ENCODE measurements at regions not wholly inside any gene's neighbourhood (a gene's known extent, or its start where the extent isn't known, plus 50 kb on each side); places are given as distances from the start of the nearest gene placed in this dataset.

DNA sequence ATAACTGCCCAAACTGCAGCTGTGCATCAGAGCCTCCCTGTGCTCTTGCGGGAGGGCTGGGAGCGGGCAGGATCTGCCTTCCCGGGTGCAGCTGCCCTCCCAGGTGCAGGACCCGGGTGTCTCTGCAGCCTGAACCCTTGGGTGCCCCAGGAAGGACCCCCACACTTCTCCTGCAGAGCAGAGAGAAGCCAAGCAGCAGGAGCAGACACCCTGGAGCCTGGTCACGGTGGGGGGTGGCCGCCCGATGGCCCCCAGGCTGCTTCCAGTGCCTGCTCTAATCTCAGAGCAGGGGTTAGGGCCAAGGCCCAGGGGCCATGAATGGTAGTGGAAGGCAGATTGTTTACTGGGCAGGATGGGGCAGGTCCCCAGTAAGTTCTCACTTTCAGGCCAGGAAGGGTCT is 83.0 kb downstream of the RHOU start:
- no peak for DNase-seq (ENCODE audit: low spot score)
- Histone ChIP-seq H3K27ac (ENCODE audit: low read depth, low read length, poor library complexity, severe bottlenecking) (no peak overlapping the region), H3K4me1 (ENCODE audit: insufficient read depth, low read length, poor library complexity, severe bottlenecking) (no peaks in the 10 kb centered on the region), H3K4me3 (ENCODE audit: low read depth, low read length, poor library complexity, severe bottlenecking) (no peak overlapping the region), H3K9me3 (ENCODE audit: low read depth, low read length, poor library complexity, severe bottlenecking) (no peaks in the 10 kb centered on the region), H3K36me3 (ENCODE audit: insufficient read depth, low read length, poor library complexity, severe bottlenecking) (no peaks in the 10 kb centered on the region), H3K27me3 (replicated peaks; ENCODE audit: insufficient read depth, low read depth, low read length, poor library complexity) (no peaks in the 10 kb centered on the region)
- no TSS peak for BruUV-seq (replicated peaks)
- ChIA-PET POLR2A (ENCODE audit: low non-redundant PET) (no interaction called here), CTCF (no interaction called here)
- intact Hi-C loops (cut with micrococcal nuclease; ENCODE audit: unreplicated experiment): no loop called here
- TF ChIP-seq, protein P1, sequence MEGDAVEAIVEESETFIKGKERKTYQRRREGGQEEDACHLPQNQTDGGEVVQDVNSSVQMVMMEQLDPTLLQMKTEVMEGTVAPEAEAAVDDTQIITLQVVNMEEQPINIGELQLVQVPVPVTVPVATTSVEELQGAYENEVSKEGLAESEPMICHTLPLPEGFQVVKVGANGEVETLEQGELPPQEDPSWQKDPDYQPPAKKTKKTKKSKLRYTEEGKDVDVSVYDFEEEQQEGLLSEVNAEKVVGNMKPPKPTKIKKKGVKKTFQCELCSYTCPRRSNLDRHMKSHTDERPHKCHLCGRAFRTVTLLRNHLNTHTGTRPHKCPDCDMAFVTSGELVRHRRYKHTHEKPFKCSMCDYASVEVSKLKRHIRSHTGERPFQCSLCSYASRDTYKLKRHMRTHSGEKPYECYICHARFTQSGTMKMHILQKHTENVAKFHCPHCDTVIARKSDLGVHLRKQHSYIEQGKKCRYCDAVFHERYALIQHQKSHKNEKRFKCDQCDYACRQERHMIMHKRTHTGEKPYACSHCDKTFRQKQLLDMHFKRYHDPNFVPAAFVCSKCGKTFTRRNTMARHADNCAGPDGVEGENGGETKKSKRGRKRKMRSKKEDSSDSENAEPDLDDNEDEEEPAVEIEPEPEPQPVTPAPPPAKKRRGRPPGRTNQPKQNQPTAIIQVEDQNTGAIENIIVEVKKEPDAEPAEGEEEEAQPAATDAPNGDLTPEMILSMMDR (conservative IDR thresholded peaks at IDR 0.05; ENCODE audit: low read depth, low read length): no peak
- TF ChIP-seq EZH2 (IDR thresholded peaks at IDR 0.05; ENCODE audit: borderline replicate concordance, low read depth, low read length, poor library complexity, severe bottlenecking): no peak

DNA sequence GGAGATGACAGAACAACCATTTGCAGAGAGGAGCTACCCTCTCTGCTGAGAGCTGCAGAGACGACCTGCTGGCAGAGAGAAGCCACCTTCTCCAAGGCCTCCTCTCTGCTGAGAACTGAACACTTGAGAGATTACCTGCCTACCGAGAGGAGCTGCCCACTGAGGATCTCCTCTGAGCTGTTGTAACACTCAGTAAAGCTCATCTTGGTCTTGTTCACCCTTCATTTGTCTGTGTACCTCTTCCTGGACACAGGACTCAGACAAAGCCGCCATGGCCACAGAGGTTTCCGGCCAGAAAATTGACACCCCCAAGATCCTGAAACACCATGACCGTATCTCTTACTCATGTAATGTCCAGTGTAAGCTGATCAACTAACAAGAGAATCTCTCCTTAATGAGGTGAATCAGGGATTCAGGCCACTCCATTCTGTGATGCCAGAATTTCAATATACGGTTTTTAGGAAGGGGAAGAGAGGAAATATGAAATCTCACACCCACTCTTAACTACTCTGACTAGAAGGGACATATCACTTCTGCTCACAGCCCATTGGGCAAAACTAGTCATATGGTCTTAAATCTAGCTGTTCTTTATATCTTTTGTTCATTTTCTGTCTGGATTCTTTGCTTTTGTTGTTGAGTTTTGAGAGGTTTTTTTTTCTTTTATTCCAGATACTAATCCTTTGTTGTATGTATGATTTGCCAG is 83.8 kb downstream of the RHOU start:
- no peak for TF ChIP-seq EZH2 (IDR thresholded peaks at IDR 0.05; ENCODE audit: borderline replicate concordance, low read depth, low read length, poor library complexity, severe bottlenecking)
- TF ChIP-seq, protein P1 (conservative IDR thresholded peaks at IDR 0.05; ENCODE audit: low read depth, low read length): no peak
- no peak for DNase-seq (ENCODE audit: low spot score)
- no peaks in the 10 kb centered on the region for H3K4me1 ChIP-seq (ENCODE audit: insufficient read depth, low read length, poor library complexity, severe bottlenecking)
- no TSS peak for BruUV-seq (replicated peaks)
- H3K36me3 ChIP-seq (ENCODE audit: insufficient read depth, low read length, poor library complexity, severe bottlenecking): no peaks in the 10 kb centered on the region
- no peak overlapping the region for H3K27ac ChIP-seq (ENCODE audit: low read depth, low read length, poor library complexity, severe bottlenecking)
- no peak overlapping the region for H3K4me3 ChIP-seq (ENCODE audit: low read depth, low read length, poor library complexity, severe bottlenecking)
- ChIA-PET POLR2A (ENCODE audit: low non-redundant PET) (no interaction called here), CTCF (no interaction called here)
- no peaks in the 10 kb centered on the region for H3K9me3 ChIP-seq (ENCODE audit: low read depth, low read length, poor library complexity, severe bottlenecking)
- H3K27me3 ChIP-seq (replicated peaks; ENCODE audit: insufficient read depth, low read depth, low read length, poor library complexity): no peaks in the 10 kb centered on the region
- intact Hi-C loops (cut with micrococcal nuclease; ENCODE audit: unreplicated experiment): no loop called here

DNA sequence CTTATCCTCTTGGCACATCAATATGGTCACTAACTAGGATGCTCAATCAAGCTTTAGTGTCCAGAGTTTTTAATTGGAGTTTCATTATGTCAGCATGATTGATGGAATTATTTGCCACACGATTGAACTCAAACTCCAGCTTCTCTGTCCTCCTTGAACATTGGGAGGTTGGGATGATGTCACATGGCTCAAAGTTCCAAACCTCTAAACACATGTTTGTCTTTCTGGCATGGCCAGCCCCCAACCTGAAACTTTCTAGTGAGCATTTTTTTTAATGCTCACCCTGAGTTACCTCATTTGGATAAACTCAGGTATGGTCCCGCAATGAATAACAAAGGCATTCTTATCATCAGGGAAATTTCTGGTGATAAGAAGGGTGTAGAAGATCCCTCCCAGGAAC is 86.0 kb downstream of the RHOU start:
- BruUV-seq (replicated peaks): no TSS peak
- POLR2A ChIA-PET (ENCODE audit: low non-redundant PET): no interaction called here

More for the DNA sequence above, 86.0 kb downstream of the RHOU start:
- Histone ChIP-seq H3K9me3 (ENCODE audit: low read depth, low read length, poor library complexity, severe bottlenecking) (no peaks in the 10 kb centered on the region), H3K4me1 (ENCODE audit: insufficient read depth, low read length, poor library complexity, severe bottlenecking) (peaks cover under 1% of the 10 kb centered on the region), H3K27ac (ENCODE audit: low read depth, low read length, poor library complexity, severe bottlenecking) (no peak overlapping the region), H3K27me3 (replicated peaks; ENCODE audit: insufficient read depth, low read depth, low read length, poor library complexity) (no peaks in the 10 kb centered on the region), H3K4me3 (ENCODE audit: low read depth, low read length, poor library complexity, severe bottlenecking) (no peak overlapping the region), H3K36me3 (ENCODE audit: insufficient read depth, low read length, poor library complexity, severe bottlenecking) (no peaks in the 10 kb centered on the region)
- DNase-seq (ENCODE audit: low spot score): no peak
- TF ChIP-seq, protein P1 (conservative IDR thresholded peaks at IDR 0.05; ENCODE audit: low read depth, low read length): no peak
- TF ChIP-seq EZH2 (IDR thresholded peaks at IDR 0.05; ENCODE audit: borderline replicate concordance, low read depth, low read length, poor library complexity, severe bottlenecking): no peak
- CTCF ChIA-PET: no interaction called here
- intact Hi-C loops (cut with micrococcal nuclease; ENCODE audit: unreplicated experiment): no loop called here
